GM21390 (cell line): ENCODE measurements at regions not wholly inside any gene's neighbourhood (a gene's known extent, or its start where the extent isn't known, plus 50 kb on each side); places are given as distances from the start of the nearest gene placed in this dataset.
"Not testable (repeated sequence)": the region's sequence is repeated elsewhere in the genome, so short reads cannot be mapped to it uniquely, and the experiment has no call there.

Source experiments
- ATAC-seq: cut with Tn5 transposase; IDR thresholded peaks from one replicate; pipeline ENCODE4 v1.9.1; 2021; ENCODE audit not compliant: unreplicated experiment

DNA sequence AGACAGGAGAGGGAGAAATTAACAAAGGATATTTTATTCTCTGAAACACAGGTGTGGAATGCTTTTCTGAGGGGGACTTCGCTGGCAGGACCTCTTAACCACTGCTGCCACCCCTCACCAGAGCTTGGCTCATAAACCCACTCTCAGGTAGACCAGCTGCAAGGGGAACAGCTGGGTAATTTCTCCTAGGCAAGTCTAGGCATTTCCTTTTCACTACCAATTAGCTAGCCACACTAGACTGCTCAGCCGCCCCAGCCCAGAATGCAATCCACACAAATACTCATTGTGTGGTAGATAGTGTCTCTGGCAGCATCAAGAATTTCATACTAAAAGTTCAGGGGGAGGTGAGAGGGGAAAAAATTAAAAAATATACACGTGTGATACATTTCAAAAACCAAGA lies 267.6 kb upstream of the ID4 start:
- no peak for ATAC-seq

- ATAC-seq = no peak
Observed at GRCh38 chr6:19571176-19571575, 266.0 kb upstream of the ID4 start.

- ATAC-seq = no peak
Observed at GRCh38 chr6:19578481-19578880, 258.7 kb upstream of the ID4 start.

GRCh38 chr6:19584207-19584606 lies 253.0 kb upstream of the ID4 start:
- not testable (repeated sequence) for ATAC-seq

DNA sequence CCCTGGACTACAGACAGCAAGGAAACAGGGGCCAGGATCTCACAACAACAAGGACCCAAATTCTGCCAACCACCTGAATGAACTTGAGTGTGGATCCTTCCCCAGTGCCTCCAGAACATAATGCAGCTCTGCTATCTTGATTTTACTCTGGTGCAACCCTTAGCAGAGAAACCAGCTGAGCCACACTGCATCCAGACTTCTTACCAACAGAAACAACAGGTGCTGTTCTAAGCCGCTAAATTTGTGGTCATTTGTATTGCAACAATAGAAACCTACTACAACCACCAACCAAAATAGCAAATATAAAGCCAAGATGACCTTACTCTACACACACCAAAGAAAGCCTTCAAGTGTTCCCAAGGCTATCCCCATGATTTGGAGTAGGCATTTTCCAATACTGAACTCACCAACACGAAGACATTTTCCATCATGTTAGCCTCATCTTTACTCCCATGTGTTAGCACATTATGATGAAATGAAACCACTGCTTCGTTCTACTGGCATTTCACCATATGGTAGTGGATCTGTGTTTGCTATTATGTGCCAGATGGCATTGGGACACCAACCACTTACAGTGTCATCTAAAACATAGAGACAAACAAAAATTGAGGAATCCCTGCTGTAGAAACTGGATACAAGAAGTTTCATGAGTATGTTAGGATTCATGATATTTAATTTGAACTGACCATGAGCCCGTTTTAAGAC lies 249.8 kb upstream of the ID4 start:
- ATAC-seq = no peak

GRCh38 chr6:19590501-19591131 lies 246.6 kb upstream of the ID4 start:
- ATAC-seq = no peak

- ATAC-seq = no peak
Observed at GRCh38 chr6:19597809-19598320, 239.3 kb upstream of the ID4 start.

DNA sequence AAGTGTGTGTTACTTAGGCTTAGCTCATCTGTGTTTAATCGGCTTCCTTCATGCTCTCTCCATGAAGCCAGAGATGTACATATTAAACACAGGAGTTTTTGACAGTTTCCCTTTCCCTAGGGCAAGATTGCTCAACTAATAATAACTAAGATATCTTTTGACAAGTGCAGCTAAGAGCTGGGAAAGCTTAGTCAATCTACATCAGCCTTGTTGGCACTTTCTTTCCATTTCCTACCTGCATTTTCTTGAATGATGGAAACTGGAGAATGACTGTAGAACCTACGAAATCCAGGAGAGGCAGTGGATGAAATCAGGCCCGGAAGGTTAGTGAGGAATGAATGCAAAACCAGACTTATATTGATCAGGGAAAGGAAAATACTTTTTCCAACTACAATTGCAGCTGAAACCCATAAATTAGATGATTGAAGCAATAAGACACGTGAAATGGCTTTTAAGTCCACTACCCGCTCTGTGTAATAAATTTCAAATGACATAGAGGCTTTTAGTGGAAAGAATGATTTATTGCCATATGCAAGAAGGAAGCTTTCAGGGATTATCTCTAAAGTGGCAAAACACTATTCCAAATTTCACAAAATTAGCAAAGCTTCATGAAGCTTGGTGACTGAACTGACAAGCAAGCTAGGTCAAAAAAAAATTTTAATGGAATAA lies 237.2 kb upstream of the ID4 start:
- ATAC-seq = no peak

GRCh38 chr6:19602434-19603013 lies 234.6 kb upstream of the ID4 start:
- no peak for ATAC-seq

- ATAC-seq = no peak
Observed at GRCh38 chr6:19603721-19604120, 233.4 kb upstream of the ID4 start.

DNA sequence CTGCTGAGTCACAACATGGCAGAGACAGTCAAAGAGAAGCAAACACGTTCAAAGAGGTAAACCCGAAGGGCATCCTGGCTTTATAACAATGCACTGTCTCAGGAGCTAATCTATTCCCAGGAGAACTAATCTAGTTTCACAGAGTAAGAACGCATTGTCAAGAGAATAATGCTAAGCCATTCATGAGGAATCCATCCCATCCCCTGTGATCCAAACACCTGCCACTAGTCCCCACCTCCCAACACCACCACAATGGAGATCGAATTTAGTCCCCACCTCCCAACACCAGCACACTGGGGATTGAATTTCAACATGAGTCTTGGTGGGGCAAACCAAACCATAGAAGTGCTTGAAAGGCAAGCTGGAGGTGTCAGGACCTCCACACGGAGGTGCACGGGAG lies 231.5 kb upstream of the ID4 start:
- ATAC-seq = no peak

GRCh38 chr6:19608546-19608945 lies 228.6 kb upstream of the ID4 start:
- ATAC-seq = no peak

DNA sequence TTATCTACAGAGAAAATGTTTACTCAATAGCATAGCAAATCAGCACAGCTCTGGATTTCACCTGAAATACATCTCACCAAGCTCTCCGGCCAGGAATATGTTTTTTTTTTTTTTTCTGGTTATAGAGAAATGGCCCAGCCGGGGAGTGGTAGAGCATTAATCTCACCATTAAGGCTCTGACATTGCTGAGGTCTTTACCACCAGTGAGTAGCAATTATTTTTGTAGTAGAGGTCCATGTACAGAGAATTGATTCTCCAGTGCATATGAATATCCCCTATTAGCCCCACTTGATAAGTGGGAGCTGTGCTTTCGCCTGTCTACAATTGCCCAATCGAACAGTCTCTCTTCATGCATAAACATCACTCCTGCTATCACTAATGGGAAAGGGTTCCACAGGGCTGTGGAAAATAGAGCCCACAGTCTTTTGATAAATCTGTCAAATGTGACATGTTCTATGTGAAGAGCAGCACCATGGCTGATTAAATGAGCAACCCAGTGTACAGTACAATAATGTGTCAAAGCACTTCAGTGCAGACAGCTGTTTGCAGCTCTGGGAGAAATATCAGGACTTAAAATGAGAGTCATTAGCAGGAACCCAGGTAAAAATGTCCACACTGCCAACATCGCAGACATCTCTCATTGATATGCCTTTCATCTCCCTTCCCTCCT lies 227.1 kb upstream of the ID4 start:
- ATAC-seq = no peak

DNA sequence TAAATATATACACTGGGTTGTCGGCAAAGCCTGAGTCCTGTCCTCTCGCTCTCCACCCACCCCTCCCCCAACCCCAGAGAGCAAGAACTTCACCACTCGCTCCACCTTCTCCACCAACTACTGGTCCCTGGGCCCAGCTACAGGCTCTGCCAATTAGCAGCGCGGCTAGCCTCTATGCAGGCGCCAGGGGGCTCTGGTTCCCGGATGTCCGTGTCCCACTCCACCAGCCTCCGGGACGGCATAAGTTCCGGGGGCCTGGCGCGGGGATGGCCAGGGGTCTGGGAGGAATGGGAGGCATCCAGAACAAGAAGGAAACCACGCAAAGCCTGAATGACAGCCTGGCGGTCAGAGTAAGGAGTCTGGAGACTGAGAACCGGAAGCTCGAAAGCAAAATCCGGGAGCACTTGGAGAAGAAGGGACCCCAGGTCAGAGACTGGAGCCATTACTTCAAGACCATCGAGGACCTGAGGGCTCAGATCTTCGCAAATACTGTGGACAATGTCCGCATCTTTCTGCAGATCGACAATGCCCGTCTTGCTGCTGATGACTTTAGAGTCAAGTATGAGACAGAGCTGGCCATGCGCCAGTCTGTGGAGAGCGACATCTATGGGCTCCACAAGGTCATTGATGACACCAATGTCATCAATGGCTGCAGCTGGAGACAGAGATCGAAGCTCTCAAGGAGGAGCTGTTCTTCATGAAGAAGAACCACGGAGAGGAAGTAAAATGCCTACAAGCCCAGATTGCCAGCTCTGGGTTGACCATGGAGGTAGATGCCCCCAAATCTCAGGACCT lies 224.3 kb upstream of the ID4 start:
- not testable (repeated sequence) for ATAC-seq

GRCh38 chr6:19613678-19614077 lies 223.5 kb upstream of the ID4 start:
- ATAC-seq = no peak

DNA sequence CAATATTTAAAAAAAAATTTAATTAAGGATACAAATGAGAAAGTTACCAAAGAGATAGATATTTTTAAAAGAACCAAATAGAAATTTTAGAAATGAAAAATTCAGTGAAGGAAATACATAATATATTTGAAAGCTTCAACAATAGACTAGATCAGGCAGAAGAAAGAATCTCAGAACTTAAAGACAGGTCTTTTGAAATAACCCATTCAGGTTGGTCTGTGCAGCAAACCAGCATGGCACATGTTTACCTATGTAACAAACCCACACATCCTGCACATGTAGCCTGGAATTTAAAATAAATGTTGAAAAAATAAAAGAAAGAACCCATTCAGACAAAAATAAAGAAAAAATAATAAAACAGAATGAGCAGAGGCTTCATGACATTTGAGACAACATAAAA lies 221.1 kb upstream of the ID4 start:
- no peak for ATAC-seq

DNA sequence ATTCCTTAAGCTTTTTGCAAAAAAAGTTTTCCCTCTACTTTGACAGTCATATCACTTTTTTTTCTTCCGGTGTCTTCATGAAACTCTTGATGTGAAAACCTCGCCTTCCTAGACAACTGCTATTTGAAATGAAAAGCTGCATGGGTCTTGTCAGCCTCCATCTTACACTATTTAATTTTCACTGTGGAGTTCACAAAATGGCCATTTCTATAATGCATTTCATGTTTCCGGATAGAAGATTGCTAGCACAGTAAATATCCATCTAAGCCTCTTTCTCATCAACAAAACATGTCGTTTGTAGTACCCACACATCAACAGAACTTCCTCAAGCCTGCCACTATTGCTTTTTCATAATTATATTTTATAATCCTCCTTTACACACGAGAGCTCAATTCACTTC lies 204.9 kb upstream of the ID4 start:
- ATAC-seq = no peak

- ATAC-seq = no peak
Observed at GRCh38 chr6:19632786-19633185, 204.4 kb upstream of the ID4 start.

DNA sequence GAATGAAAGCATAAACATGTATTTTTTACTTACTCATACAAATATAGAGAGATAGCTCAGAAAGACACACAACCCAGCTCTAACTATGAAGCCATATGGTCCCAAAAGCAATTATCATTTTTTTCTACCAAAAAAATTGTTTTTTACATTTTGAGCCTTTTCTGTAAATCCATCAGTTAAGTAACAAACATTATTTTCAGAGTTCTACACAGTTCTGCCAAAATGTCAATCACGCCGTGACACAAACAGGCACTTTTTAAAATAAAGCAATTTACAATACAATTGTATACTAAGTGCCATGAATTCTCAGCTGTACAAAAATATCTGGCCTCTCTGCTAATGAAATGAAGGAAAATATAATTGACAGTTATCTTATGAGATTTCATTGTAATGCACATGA lies 201.4 kb upstream of the ID4 start:
- ATAC-seq = no peak

GRCh38 chr6:19637010-19637409 lies 200.2 kb upstream of the ID4 start:
- ATAC-seq = no peak
